ENCODE measurements at regions not wholly inside any gene's neighbourhood (a gene's known extent, or its start where the extent isn't known, plus 50 kb on each side); places are given as distances from the start of the nearest gene placed in this dataset.

DNA sequence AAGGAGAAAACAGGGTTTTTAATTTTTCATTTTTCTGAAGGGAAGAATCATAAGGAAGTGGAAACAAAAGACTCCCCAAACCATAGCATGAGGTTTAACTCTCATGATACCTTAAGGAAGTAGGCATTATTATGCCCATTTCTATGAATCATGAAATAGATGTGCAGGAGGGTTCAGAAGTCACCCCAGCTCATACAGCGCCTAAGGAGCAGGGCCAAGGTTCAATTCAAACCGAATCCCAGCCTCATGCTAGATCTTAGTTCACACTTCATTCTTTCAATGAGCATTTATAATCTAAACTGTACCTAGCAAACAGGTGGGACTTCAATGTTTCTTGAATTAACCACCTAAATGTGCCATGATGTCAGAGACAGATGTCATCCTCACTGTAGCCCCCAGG is 111.9 kb upstream of the SLC25A33 start:
- FAIRE-seq = no peak
- no peak overlapping the region for H3K4me3 ChIP-seq (ENCODE audit: control insufficient read depth in 2 of 3, extremely low read depth in 1 of 3, insufficient read depth in 2 of 3, low read depth in 1 of 3, low read length in 3 of 3)
- dilution Hi-C loops (cut with MboI; ENCODE audit: extremely low pct_ligation_motif_present, low sequenced_read_pairs) = no loop called here
- no peaks in the 10 kb centered on the region for H3K9me1 ChIP-seq (ENCODE audit: control insufficient read depth, extremely low read depth, insufficient read depth, low read length)
- DNase-seq (ENCODE audit: low read depth, low spot score) = no peak
- H3K27me3 ChIP-seq (ENCODE audit: control insufficient read depth, extremely low read depth, insufficient read depth, low read length) = peaks cover 2% of the 10 kb centered on the region
- no peak overlapping the region for H3K4me2 ChIP-seq (ENCODE audit: control insufficient read depth, extremely low read depth, insufficient read depth, low read depth, low read length)
- peaks cover 11% of the 10 kb centered on the region for H3K4me1 ChIP-seq (ENCODE audit: control insufficient read depth, extremely low read depth, insufficient read depth, low read length)
- TF ChIP-seq EZH2 (IDR thresholded peaks at IDR 0.05; ENCODE audit: low read length) = no peak
- TF ChIP-seq, protein P1, sequence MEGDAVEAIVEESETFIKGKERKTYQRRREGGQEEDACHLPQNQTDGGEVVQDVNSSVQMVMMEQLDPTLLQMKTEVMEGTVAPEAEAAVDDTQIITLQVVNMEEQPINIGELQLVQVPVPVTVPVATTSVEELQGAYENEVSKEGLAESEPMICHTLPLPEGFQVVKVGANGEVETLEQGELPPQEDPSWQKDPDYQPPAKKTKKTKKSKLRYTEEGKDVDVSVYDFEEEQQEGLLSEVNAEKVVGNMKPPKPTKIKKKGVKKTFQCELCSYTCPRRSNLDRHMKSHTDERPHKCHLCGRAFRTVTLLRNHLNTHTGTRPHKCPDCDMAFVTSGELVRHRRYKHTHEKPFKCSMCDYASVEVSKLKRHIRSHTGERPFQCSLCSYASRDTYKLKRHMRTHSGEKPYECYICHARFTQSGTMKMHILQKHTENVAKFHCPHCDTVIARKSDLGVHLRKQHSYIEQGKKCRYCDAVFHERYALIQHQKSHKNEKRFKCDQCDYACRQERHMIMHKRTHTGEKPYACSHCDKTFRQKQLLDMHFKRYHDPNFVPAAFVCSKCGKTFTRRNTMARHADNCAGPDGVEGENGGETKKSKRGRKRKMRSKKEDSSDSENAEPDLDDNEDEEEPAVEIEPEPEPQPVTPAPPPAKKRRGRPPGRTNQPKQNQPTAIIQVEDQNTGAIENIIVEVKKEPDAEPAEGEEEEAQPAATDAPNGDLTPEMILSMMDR (optimal IDR thresholded peaks at IDR 0.05 in 1 of 3, IDR thresholded peaks at IDR 0.05 in 1 of 3, conservative IDR thresholded peaks at IDR 0.05 in 1 of 3; ENCODE audit: extremely low read depth in 1 of 3, insufficient read depth in 2 of 3, low read length in 3 of 3) = no peak
- H3K36me3 ChIP-seq (ENCODE audit: control insufficient read depth in 2 of 2, extremely low read depth in 1 of 2, insufficient read depth in 2 of 2, low read length in 2 of 2) = no peaks in the 10 kb centered on the region
- no peaks in the 10 kb centered on the region for H3K79me2 ChIP-seq (ENCODE audit: control insufficient read depth, insufficient read depth, low read length)
- no peaks in the 10 kb centered on the region for H4K20me1 ChIP-seq (ENCODE audit: control insufficient read depth, extremely low read depth, insufficient read depth, low read length)
- H2AFZ ChIP-seq (ENCODE audit: control insufficient read depth, low read length) = no peak overlapping the region
- no peak overlapping the region for H3K27ac ChIP-seq (ENCODE audit: control insufficient read depth, insufficient read depth, low read length)
- H3K9me3 ChIP-seq (ENCODE audit: control insufficient read depth, low read depth, low read length) = no peaks in the 10 kb centered on the region
- H3K9ac ChIP-seq (ENCODE audit: control insufficient read depth, extremely low read depth, insufficient read depth, low read length) = no peak overlapping the region

- dilution Hi-C loops (cut with MboI; ENCODE audit: extremely low pct_ligation_motif_present, low sequenced_read_pairs) = no loop called here
- peak; percentile 90 for FAIRE-seq
These were observed 110.5 kb upstream of the SLC25A33 start for GRCh38 chr1:9428601-9429341.

More at GRCh38 chr1:9428601-9429341, 110.5 kb upstream of the SLC25A33 start:
- Histone ChIP-seq H3K4me3 (ENCODE audit: control insufficient read depth in 2 of 3, extremely low read depth in 1 of 3, insufficient read depth in 2 of 3, low read depth in 1 of 3, low read length in 3 of 3) (peak overlapping the region; percentile 41 to 94 (median 73)), H3K79me2 (ENCODE audit: control insufficient read depth, insufficient read depth, low read length) (no peaks in the 10 kb centered on the region), H3K9ac (ENCODE audit: control insufficient read depth, extremely low read depth, insufficient read depth, low read length) (peak overlapping the region; percentile 88), H3K27me3 (ENCODE audit: control insufficient read depth, extremely low read depth, insufficient read depth, low read length) (no peaks in the 10 kb centered on the region), H3K4me1 (ENCODE audit: control insufficient read depth, extremely low read depth, insufficient read depth, low read length) (peaks cover 11% of the 10 kb centered on the region), H4K20me1 (ENCODE audit: control insufficient read depth, extremely low read depth, insufficient read depth, low read length) (no peaks in the 10 kb centered on the region), H3K36me3 (ENCODE audit: control insufficient read depth in 2 of 2, extremely low read depth in 1 of 2, insufficient read depth in 2 of 2, low read length in 2 of 2) (no peaks in the 10 kb centered on the region), H3K4me2 (ENCODE audit: control insufficient read depth, extremely low read depth, insufficient read depth, low read depth, low read length) (peak overlapping the region; percentile 88), H3K9me3 (ENCODE audit: control insufficient read depth, low read depth, low read length) (no peaks in the 10 kb centered on the region), H2AFZ (ENCODE audit: control insufficient read depth, low read length) (peak overlapping the region; percentile 93), H3K9me1 (ENCODE audit: control insufficient read depth, extremely low read depth, insufficient read depth, low read length) (no peaks in the 10 kb centered on the region), H3K27ac (ENCODE audit: control insufficient read depth, insufficient read depth, low read length) (peak overlapping the region; percentile 91)
- TF ChIP-seq, protein P1 (optimal IDR thresholded peaks at IDR 0.05 in 1 of 3, IDR thresholded peaks at IDR 0.05 in 1 of 3, conservative IDR thresholded peaks at IDR 0.05 in 1 of 3; ENCODE audit: extremely low read depth in 1 of 3, insufficient read depth in 2 of 3, low read length in 3 of 3) = peak; percentile 10 to 38 (median 23)
- no peak for TF ChIP-seq EZH2 (IDR thresholded peaks at IDR 0.05; ENCODE audit: low read length)
- peak; percentile 99 for DNase-seq (ENCODE audit: low read depth, low spot score)

All from keratinocyte (primary cell).